ENCODE measurements at regions not wholly inside any gene's neighbourhood (a gene's known extent, or its start where the extent isn't known, plus 50 kb on each side); places are given as distances from the start of the nearest gene placed in this dataset.

DNA sequence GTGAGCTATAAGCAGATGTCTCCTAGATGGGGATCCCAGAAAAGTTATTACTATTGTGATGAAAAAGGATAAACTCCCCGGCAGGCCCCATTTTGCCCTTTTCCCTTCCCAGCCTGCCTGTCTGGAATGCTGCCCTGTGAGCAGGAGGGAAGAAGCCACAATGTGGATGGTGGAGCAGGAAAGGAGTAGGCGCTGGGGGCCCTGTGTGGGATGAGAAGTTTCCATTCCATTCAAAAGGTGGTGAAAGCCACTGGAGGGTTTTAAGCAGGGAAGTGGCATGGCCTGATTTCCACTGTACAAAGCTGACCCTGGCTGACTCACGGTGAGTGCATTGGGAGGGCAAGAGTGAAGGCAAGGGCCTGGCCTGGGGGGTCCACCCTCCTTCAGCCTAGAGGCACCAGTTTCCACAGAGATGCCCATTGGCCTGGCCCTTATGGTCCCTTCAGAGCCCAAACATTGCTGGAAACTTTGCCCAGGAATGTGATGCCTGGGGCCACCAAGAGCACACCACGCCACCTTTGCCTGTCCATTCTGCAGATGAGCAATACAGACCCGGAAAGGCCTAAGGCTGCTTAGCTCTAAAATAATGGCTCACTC, 206.9 kb downstream of the RPLP1 start:
- Histone ChIP-seq H3K4me2 (no peak overlapping the region), H3K9me2 (no peaks in the 10 kb centered on the region), H3K27me3 (ENCODE audit: insufficient read depth) (peaks cover 15% of the 10 kb centered on the region; the same call in 1 of the 2 replicates), H3K79me2 (ENCODE audit: insufficient read depth) (no peaks in the 10 kb centered on the region), H2AFZ (ENCODE audit: low read depth) (no peak overlapping the region), H3K36me3 (replicated peaks in 1 of 2; ENCODE audit: control insufficient read depth in 1 of 2, insufficient read depth in 2 of 2, low read length in 1 of 2) (no peaks in the 10 kb centered on the region), H3K4me1 (ENCODE audit: control insufficient read depth in 1 of 2, insufficient read depth in 2 of 2, low read depth in 1 of 2, low read length in 1 of 2) (peaks cover 0 to 5% of the 10 kb centered on the region in 2 experiments; a peak in 1 of 4 replicates), H3F3A (replicated peaks; ENCODE audit: insufficient read depth) (no peaks in the 10 kb centered on the region), H3K9me3 (no peaks in the 10 kb centered on the region), H3K27ac (ENCODE audit: low read depth in 2 of 2, low read length in 1 of 2) (no peak overlapping the region), H3K4me3 (ENCODE audit: low read depth in 2 of 2, low read length in 1 of 2) (no peak overlapping the region), H4K20me1 (ENCODE audit: insufficient read depth) (no peaks in the 10 kb centered on the region), H3K9ac (no peak overlapping the region)
- ChIA-PET CTCF (no interaction called here), POLR2A (no interaction called here)
- TF ChIP-seq FOSL2 (IDR thresholded peaks at IDR 0.05; ENCODE audit: borderline replicate concordance, low read depth) (no peak), YY1 (IDR thresholded peaks at IDR 0.05; ENCODE audit: low read depth) (no peak), RXRA (IDR thresholded peaks at IDR 0.05; ENCODE audit: borderline replicate concordance, low read depth) (no peak), FOXJ3 (CRISPR knock-in tag; IDR thresholded peaks at IDR 0.05) (no peak), SMC3 (IDR thresholded peaks at IDR 0.05; ENCODE audit: low read depth, low read length) (no peak), SIN3A (IDR thresholded peaks at IDR 0.05; ENCODE audit: borderline replicate concordance, low read depth, low read length) (no peak), RFX5 (IDR thresholded peaks at IDR 0.05; ENCODE audit: low read length) (no peak), POLR2AphosphoS5 (IDR thresholded peaks at IDR 0.05; ENCODE audit: low read depth, low read length) (no peak)
- TF ChIP-seq, protein P1, sequence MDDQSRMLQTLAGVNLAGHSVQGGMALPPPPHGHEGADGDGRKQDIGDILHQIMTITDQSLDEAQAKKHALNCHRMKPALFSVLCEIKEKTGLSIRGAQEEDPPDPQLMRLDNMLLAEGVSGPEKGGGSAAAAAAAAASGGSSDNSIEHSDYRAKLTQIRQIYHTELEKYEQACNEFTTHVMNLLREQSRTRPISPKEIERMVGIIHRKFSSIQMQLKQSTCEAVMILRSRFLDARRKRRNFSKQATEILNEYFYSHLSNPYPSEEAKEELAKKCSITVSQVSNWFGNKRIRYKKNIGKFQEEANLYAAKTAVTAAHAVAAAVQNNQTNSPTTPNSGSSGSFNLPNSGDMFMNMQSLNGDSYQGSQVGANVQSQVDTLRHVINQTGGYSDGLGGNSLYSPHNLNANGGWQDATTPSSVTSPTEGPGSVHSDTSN (IDR thresholded peaks at IDR 0.05) = no peak
- TF ChIP-seq, protein P2, sequence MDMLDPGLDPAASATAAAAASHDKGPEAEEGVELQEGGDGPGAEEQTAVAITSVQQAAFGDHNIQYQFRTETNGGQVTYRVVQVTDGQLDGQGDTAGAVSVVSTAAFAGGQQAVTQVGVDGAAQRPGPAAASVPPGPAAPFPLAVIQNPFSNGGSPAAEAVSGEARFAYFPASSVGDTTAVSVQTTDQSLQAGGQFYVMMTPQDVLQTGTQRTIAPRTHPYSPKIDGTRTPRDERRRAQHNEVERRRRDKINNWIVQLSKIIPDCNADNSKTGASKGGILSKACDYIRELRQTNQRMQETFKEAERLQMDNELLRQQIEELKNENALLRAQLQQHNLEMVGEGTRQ (IDR thresholded peaks at IDR 0.05; ENCODE audit: borderline replicate concordance, low read depth, low read length) = no peak
- TF ChIP-seq, protein P3, sequence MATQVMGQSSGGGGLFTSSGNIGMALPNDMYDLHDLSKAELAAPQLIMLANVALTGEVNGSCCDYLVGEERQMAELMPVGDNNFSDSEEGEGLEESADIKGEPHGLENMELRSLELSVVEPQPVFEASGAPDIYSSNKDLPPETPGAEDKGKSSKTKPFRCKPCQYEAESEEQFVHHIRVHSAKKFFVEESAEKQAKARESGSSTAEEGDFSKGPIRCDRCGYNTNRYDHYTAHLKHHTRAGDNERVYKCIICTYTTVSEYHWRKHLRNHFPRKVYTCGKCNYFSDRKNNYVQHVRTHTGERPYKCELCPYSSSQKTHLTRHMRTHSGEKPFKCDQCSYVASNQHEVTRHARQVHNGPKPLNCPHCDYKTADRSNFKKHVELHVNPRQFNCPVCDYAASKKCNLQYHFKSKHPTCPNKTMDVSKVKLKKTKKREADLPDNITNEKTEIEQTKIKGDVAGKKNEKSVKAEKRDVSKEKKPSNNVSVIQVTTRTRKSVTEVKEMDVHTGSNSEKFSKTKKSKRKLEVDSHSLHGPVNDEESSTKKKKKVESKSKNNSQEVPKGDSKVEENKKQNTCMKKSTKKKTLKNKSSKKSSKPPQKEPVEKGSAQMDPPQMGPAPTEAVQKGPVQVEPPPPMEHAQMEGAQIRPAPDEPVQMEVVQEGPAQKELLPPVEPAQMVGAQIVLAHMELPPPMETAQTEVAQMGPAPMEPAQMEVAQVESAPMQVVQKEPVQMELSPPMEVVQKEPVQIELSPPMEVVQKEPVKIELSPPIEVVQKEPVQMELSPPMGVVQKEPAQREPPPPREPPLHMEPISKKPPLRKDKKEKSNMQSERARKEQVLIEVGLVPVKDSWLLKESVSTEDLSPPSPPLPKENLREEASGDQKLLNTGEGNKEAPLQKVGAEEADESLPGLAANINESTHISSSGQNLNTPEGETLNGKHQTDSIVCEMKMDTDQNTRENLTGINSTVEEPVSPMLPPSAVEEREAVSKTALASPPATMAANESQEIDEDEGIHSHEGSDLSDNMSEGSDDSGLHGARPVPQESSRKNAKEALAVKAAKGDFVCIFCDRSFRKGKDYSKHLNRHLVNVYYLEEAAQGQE (IDR thresholded peaks at IDR 0.05; ENCODE audit: low read depth, low read length) = no peak
- TF ChIP-seq, protein P4, sequence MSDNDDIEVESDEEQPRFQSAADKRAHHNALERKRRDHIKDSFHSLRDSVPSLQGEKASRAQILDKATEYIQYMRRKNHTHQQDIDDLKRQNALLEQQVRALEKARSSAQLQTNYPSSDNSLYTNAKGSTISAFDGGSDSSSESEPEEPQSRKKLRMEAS (IDR thresholded peaks at IDR 0.05; ENCODE audit: low read depth) = no peak
- 62% methylated on average over 3 of the region's 5 CpGs for WGBS (ENCODE audit: low lambda C conversion rate)
- DNase-seq = no peak

Measured in SK-N-SH (cell line).